PC-3 (cell line): ENCODE measurements at regions not wholly inside any gene's neighbourhood (a gene's known extent, or its start where the extent isn't known, plus 50 kb on each side); places are given as distances from the start of the nearest gene placed in this dataset.
"Not testable (repeated sequence)": the region's sequence is repeated elsewhere in the genome, so short reads cannot be mapped to it uniquely, and the experiment has no call there.

Source experiments
- EZH2 ChIP-seq: fragments of 300-600 bp; sonication (generic); IDR thresholded peaks from one replicate; pipeline ENCODE4 v1.6.1; 2017; ENCODE audit warnings: antibody characterized with exemption, mild to moderate bottlenecking, low read length; ENCODE audit not compliant: unreplicated experiment
- EZH2phosphoT487 ChIP-seq: fragments of 300-600 bp; sonication (generic); IDR thresholded peaks from 2 replicates; pipeline ENCODE4 v1.6.1; 2018; ENCODE audit warnings: mild to moderate bottlenecking, antibody characterized with exemption, low read length, borderline replicate concordance
- TF ChIP-seq, protein P1 (sequence below): fragments of 300-600 bp; sonication (generic); conservative IDR thresholded peaks from 2 replicates; pipeline ENCODE4 v1.5.1; 2017; ENCODE audit warnings: antibody characterized with exemption, low read depth, mild to moderate bottlenecking, low read length

DNA sequence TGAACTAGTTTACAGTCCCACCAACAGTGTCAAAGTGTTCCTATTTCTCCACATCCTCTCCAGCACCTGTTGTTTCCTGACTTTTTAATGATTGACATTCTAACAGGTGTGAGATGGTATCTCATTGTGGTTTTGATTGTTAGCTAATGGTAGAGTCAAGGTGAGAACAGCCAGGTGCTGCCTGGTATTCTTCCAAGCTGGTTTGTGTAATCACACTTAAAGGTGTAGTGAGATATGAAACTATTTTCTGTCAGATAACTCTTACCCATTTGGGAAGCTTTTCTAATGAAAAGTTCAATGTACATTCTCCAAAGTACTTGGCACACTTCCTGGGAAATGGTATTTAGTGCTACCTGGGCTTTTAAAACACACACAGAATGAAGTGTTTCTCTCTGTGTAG lies 343.3 kb upstream of the OR4C13 start:
- TF ChIP-seq, protein P1, sequence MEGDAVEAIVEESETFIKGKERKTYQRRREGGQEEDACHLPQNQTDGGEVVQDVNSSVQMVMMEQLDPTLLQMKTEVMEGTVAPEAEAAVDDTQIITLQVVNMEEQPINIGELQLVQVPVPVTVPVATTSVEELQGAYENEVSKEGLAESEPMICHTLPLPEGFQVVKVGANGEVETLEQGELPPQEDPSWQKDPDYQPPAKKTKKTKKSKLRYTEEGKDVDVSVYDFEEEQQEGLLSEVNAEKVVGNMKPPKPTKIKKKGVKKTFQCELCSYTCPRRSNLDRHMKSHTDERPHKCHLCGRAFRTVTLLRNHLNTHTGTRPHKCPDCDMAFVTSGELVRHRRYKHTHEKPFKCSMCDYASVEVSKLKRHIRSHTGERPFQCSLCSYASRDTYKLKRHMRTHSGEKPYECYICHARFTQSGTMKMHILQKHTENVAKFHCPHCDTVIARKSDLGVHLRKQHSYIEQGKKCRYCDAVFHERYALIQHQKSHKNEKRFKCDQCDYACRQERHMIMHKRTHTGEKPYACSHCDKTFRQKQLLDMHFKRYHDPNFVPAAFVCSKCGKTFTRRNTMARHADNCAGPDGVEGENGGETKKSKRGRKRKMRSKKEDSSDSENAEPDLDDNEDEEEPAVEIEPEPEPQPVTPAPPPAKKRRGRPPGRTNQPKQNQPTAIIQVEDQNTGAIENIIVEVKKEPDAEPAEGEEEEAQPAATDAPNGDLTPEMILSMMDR: not testable (repeated sequence)
- not testable (repeated sequence) for TF ChIP-seq EZH2, EZH2phosphoT487
